ENCODE measurements at regions not wholly inside any gene's neighbourhood (a gene's known extent, or its start where the extent isn't known, plus 50 kb on each side); places are given as distances from the start of the nearest gene placed in this dataset.

DNA sequence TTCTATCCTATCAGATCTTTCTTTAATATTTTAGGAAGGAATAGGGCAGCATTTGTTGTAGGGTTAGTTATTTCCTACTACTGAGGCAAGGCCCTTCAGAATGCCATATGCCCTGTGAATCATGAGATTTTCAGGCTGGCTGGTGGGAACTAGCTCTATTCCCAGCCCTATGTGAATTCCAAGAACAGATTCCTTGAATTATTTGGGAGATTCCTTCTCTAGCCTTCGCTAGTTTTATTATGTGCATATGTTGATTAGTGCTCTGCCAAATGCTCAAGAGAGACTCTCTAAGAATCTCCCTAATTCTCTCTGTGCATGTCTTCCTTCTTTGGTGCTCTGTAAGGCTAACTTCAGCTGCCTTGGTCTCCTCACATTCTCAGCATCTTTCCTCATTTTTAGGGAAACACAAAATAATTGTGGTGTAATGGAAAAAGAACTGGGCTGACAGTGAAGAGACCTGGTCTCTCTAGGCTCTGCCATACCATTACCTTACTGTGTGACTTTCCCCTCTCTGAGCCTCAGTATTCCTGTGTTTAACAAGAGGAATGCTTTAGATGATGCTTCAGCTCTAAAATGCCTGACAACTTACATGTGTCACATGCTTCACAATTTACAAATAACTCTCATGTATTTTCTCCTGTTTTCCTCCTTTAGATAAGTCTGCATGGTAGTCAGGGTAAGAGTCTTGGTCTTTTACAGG, 79.7 kb downstream of the VMA21 start:
- no peak for DNase-seq

DNA sequence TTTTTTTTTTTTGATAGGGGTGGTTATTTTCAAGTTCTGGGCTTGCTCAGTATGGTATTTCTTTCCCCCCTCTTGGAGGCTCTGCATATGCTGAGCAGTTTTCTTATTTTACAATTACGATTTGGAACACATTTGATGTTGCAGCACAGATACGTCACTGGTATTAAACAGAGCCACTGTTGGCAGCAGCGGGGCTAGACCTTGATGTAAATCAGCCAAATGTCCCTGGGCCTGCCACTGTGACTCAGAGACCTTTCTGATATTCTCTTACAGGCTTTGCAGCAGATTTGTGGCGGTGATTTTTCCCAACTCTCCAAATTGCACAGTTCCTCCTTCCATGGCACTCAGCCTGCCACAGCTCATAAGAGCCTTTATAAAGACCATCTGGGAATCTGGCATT, 81.1 kb downstream of the VMA21 start:
- DNase-seq: no peak

DNA sequence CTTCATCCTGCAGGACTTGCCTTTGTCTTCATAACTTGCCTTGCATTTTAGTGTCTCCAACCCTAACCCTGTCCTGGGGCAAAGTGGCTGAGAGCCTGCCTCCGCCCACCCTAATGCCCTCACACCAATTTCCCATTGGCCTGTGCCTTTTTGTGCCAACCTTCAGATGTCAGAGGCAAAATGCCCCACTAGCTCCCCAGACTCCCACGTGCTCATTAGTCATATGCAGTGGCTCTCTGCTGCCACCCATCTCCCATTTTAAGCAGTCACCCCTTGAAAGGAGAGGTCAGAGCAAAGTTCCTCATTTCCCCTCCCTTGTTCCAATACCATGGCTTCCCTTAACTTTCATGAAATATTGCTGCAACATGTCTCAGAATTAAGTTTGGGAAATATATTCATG, 74.8 kb upstream of the PASD1 start:
- no peak for DNase-seq

DNA sequence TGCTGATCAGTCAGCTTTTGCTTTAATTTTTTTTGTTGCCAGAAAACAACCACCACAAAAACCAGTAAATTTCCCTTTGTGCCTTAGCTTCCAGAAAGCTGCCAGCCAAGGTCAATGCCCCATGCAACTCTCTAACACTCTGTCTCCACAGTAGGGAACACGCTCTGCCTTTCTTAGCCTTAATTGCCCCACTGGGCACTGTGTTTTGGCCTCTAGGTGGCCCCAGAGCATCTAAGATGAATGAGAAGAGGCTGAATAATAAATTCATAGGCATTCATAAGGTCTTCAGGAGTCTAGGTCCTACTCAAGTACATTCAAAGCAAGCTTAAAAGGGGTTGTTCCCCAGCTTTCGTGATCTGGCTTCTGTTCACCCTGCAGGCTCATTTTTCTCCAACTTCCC, 57.7 kb upstream of the PASD1 start:
- DNase-seq: peak in 3 of 56 donors; percentile 0 to 1 (median 0)

DNA sequence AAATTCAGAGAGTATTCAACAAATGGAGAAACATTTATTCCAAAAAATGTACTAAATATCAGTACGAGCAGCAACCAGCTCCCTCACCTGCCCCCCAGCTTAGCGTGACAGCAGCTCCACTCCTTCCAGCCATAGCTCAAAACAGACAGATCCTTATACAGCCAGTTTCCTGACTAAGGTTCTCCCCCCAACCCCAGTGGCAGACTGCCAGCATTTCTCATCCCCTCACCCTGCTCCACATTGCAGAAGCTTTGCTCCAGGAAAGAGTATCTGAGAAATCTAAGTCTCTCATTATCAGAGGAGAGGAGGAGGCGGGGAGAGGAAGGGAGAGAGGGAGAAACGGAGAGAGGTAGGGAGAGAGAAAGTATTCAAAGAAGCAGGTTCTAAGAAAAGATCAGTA, 53.3 kb upstream of the PASD1 start:
- DNase-seq: no peak

DNA sequence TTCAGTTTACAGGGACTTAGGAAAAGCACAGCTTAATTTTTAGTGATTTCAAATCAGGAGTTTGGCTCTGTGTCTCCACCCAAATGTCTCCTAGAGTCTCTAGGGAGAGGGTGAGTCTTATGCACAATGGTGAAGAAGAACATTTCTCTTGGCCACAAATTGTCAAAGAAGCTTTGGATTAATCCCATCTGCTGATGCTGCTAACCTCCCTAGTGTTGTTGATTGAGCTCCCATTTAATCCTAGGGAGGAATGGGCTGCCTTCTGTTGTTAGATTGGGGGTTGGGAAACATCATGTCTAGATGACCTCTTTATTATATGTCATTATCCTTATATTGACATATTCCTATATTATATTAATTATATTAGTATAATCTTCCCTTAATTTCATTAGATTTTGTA, 50.0 kb upstream of the PASD1 start:
- DNase-seq: no peak

Data from amygdala (tissue), 56 donors.